ENCODE measurements at regions not wholly inside any gene's neighbourhood (a gene's known extent, or its start where the extent isn't known, plus 50 kb on each side); places are given as distances from the start of the nearest gene placed in this dataset.

DNA sequence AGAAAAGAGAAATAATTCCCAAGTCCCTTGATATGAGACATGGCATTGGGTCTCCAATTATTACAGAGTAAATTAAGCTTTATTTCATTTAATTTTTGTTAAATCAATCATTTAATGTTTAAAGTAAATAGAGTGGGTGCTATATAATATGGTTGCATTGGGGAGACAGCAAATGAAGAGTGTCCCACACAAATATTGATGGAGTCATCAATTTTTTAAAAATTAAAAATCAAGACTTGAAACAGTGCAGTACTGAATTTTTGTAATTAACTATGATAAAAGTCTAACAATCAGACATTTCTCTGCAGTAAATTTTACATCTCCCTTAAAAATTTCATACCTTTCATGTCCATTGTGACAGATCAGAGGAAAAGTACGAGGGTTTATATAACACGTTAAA lies 193.9 kb upstream of the ID4 start:
- peak; percentile 32; the same call in 1 of the 2 replicates for TF ChIP-seq MAFK (IDR thresholded peaks at IDR 0.05; ENCODE audit: low read depth, low read length)
- TF ChIP-seq, protein P1, sequence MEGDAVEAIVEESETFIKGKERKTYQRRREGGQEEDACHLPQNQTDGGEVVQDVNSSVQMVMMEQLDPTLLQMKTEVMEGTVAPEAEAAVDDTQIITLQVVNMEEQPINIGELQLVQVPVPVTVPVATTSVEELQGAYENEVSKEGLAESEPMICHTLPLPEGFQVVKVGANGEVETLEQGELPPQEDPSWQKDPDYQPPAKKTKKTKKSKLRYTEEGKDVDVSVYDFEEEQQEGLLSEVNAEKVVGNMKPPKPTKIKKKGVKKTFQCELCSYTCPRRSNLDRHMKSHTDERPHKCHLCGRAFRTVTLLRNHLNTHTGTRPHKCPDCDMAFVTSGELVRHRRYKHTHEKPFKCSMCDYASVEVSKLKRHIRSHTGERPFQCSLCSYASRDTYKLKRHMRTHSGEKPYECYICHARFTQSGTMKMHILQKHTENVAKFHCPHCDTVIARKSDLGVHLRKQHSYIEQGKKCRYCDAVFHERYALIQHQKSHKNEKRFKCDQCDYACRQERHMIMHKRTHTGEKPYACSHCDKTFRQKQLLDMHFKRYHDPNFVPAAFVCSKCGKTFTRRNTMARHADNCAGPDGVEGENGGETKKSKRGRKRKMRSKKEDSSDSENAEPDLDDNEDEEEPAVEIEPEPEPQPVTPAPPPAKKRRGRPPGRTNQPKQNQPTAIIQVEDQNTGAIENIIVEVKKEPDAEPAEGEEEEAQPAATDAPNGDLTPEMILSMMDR (conservative IDR thresholded peaks at IDR 0.05; ENCODE audit: low read depth, low read length): no peak
- dilution Hi-C loops (cut with HindIII; ENCODE audit: low sequenced_read_pairs, unreplicated experiment): no loop called here
- Histone ChIP-seq H2AFZ (replicated peaks; ENCODE audit: low read length, poor library complexity) (no peak overlapping the region), H3K14ac (replicated peaks; ENCODE audit: low read depth, low read length) (no peak overlapping the region), H2AK9ac (replicated peaks; ENCODE audit: low read depth, low read length, poor library complexity) (no peak overlapping the region), H4K8ac (ENCODE audit: low read depth in 2 of 2, low read length in 2 of 2) (no peak overlapping the region), H3K36me3 (ENCODE audit: control insufficient read depth, insufficient read depth, low read length) (no peaks in the 10 kb centered on the region), H3K4me3 (ENCODE audit: insufficient read depth, low read depth, low read length) (no peak overlapping the region), H2AK5ac (ENCODE audit: low read depth, low read length) (no peak overlapping the region), H4K5ac (ENCODE audit: low read depth, low read length) (no peak overlapping the region), H3K4ac (ENCODE audit: low read depth, low read length) (no peak overlapping the region), H4K20me1 (ENCODE audit: insufficient read depth, low read length) (no peaks in the 10 kb centered on the region), H2BK15ac (ENCODE audit: low read depth, low read length) (no peak overlapping the region), H3K79me1 (ENCODE audit: low read depth in 1 of 2, low read length in 2 of 2) (no peaks in the 10 kb centered on the region), H2BK120ac (ENCODE audit: low read depth, low read length) (no peak overlapping the region), H3K56ac (ENCODE audit: extremely low read depth, insufficient read depth, low read length) (no peak overlapping the region), H3K27ac (ENCODE audit: insufficient read depth, low read length) (no peak overlapping the region), H4K91ac (ENCODE audit: insufficient read depth, low read depth, low read length) (no peak overlapping the region), H3K9ac (ENCODE audit: low read depth, low read length) (no peak overlapping the region), H3K18ac (ENCODE audit: low read depth, low read length) (no peak overlapping the region), H2BK5ac (ENCODE audit: low read depth, low read length, poor library complexity, severe bottlenecking) (no peak overlapping the region), H3K4me2 (ENCODE audit: low read depth, low read length) (no peak overlapping the region), H3K9me3 (ENCODE audit: control insufficient read depth, insufficient read depth, low read length) (no peaks in the 10 kb centered on the region), H3K27me3 (ENCODE audit: control insufficient read depth, insufficient read depth, low read length) (no peaks in the 10 kb centered on the region), H3K4me1 (ENCODE audit: control insufficient read depth, insufficient read depth, low read length) (no peaks in the 10 kb centered on the region), H3K23ac (ENCODE audit: low read depth, low read length) (no peak overlapping the region), H2BK20ac (ENCODE audit: low read depth, low read length) (no peak overlapping the region), H3K9me1 (ENCODE audit: insufficient read depth, low read length) (no peaks in the 10 kb centered on the region)
- no peak for ATAC-seq (ENCODE audit: low read depth)
- ChIA-PET POLR2A (ENCODE audit: unreplicated experiment) (interaction anchor here (0.6 kb wide), 2 partner anchors 15 to 26 kb away, joined by 3 read pairs; no protein-coding TSS in a partner anchor), CTCF (no interaction called here)
- intact Hi-C loops (cut with micrococcal nuclease): no loop called here
- WGBS, 2 experiments (ENCODE audit: extremely low coverage in 2 of 2, insufficient read length in 1 of 2): no CpG with 5 or more reads among the region's 2 CpGs
- DNase-seq: no peak
- in situ Hi-C loops (cut with MboI; ENCODE audit: low sequenced_read_pairs): no loop called here
- BruUV-seq (replicated peaks): no TSS peak

Data from IMR-90 (cell line).